ENCODE measurements at regions not wholly inside any gene's neighbourhood (a gene's known extent, or its start where the extent isn't known, plus 50 kb on each side); places are given as distances from the start of the nearest gene placed in this dataset.

GRCh38 chr20:57960803-57961575, 251.2 kb upstream of the PMEPA1 start:
- no peaks in the 10 kb centered on the region for H3K4me1 ChIP-seq (replicated peaks in 1 of 4; ENCODE audit: control insufficient read depth in 3 of 4, insufficient read depth in 4 of 4, low read length in 3 of 4)
- no peak overlapping the region for H3K4me2 ChIP-seq (ENCODE audit: insufficient read depth in 1 of 2, low read depth in 2 of 2, low read length in 2 of 2)
- H2AFZ ChIP-seq (ENCODE audit: low read length): no peak overlapping the region
- no peaks in the 10 kb centered on the region for H3K9me3 ChIP-seq (ENCODE audit: insufficient read depth in 2 of 2, low read depth in 1 of 2, low read length in 1 of 2)
- no peak overlapping the region for H2BK12ac ChIP-seq (ENCODE audit: low read depth, low read length)
- H3K27me3 ChIP-seq (replicated peaks in 1 of 4; ENCODE audit: control insufficient read depth in 3 of 4, extremely low read depth in 1 of 4, insufficient read depth in 3 of 4, low read length in 3 of 4): peaks cover 0 to 2% (median 0%) of the 10 kb centered on the region in 4 experiments; a peak in 2 of 7 replicates
- no peak overlapping the region for H3K4ac ChIP-seq (replicated peaks; ENCODE audit: insufficient read length, low read depth, low read length)
- no peak overlapping the region for H3K9ac ChIP-seq (replicated peaks in 1 of 4; ENCODE audit: extremely low read depth in 1 of 4, low read depth in 3 of 4, low read length in 3 of 4)
- no peak overlapping the region for H2BK120ac ChIP-seq (replicated peaks; ENCODE audit: low read depth, low read length)
- H4K91ac ChIP-seq (replicated peaks; ENCODE audit: insufficient read length, low read length): no peak overlapping the region
- no peak overlapping the region for H4K5ac ChIP-seq (ENCODE audit: insufficient read length, low read depth, low read length)
- ChIA-PET CTCF (ENCODE audit: partially characterized antibody) (no interaction called here), POLR2A (ENCODE audit: partially characterized antibody) (no interaction called here)
- no peaks in the 10 kb centered on the region for H3K23me2 ChIP-seq (ENCODE audit: low read depth, low read length)
- no peak overlapping the region for H3K56ac ChIP-seq (replicated peaks; ENCODE audit: insufficient read length, low read depth, low read length)
- DNase-seq (ENCODE audit: low read depth in 1 of 2, low spot score in 2 of 2) (no peak), FAIRE-seq (no peak)
- H3K36me3 ChIP-seq (ENCODE audit: control insufficient read depth in 2 of 4, insufficient read depth in 4 of 4, low read length in 3 of 4): peaks cover 0 to 2% (median 0%) of the 10 kb centered on the region in 4 experiments; a peak in 1 of 8 replicates
- H3K14ac ChIP-seq (ENCODE audit: insufficient read length): no peak overlapping the region
- H2AK5ac ChIP-seq (ENCODE audit: low read depth, low read length): no peak overlapping the region
- no peak for TF ChIP-seq PHF8 (conservative IDR thresholded peaks at IDR 0.05; ENCODE audit: low read depth, low read length)
- no peak overlapping the region for H3K4me3 ChIP-seq (ENCODE audit: extremely low read depth in 1 of 4, insufficient read depth in 2 of 4, low read depth in 3 of 4, low read length in 4 of 4)
- WGBS, 2 experiments (ENCODE audit: extremely low coverage in 1 of 2, insufficient coverage in 1 of 2, insufficient read length in 1 of 2, insufficient replicate concordance in 2 of 2, low coverage in 1 of 2, low lambda C conversion rate in 2 of 2, missing lambda C conversion rate in 1 of 2): 87% methylated on average over 13 of the region's 19 CpGs; no CpG with 5 or more reads in 1 of the 2 experiments
- H4K20me1 ChIP-seq (replicated peaks in 1 of 2; ENCODE audit: control insufficient read depth in 1 of 2, insufficient read depth in 2 of 2, low read length in 2 of 2): no peaks in the 10 kb centered on the region
- H2BK5ac ChIP-seq (ENCODE audit: low read depth, low read length): no peak overlapping the region
- H3K27ac ChIP-seq (ENCODE audit: low read depth, low read length): no peak overlapping the region
- H3K79me1 ChIP-seq (ENCODE audit: low read depth, low read length): no peaks in the 10 kb centered on the region
- H3K23ac ChIP-seq (ENCODE audit: insufficient read length): no peak overlapping the region
- no peak overlapping the region for H2BK15ac ChIP-seq (ENCODE audit: low read length)
- no peak overlapping the region for H4K8ac ChIP-seq (ENCODE audit: extremely low read depth, insufficient read depth, low read length)
- no peaks in the 10 kb centered on the region for H3K79me2 ChIP-seq (ENCODE audit: control insufficient read depth in 1 of 2, insufficient read depth in 2 of 2, low read length in 2 of 2)
- H2BK20ac ChIP-seq (ENCODE audit: low read length): no peak overlapping the region
- H3K18ac ChIP-seq (ENCODE audit: extremely low read depth, low read length): no peak overlapping the region

Data from H1 (cell line).